ENCODE measurements at regions not wholly inside any gene's neighbourhood (a gene's known extent, or its start where the extent isn't known, plus 50 kb on each side); places are given as distances from the start of the nearest gene placed in this dataset.
"Not testable (repeated sequence)": the region's sequence is repeated elsewhere in the genome, so short reads cannot be mapped to it uniquely, and the experiment has no call there.

- no peak for DNase-seq (ENCODE audit: low read depth in 2 of 2)
Measured at GRCh38 chr7:69228212-69228811, 370.0 kb upstream of the AUTS2 start.

DNA sequence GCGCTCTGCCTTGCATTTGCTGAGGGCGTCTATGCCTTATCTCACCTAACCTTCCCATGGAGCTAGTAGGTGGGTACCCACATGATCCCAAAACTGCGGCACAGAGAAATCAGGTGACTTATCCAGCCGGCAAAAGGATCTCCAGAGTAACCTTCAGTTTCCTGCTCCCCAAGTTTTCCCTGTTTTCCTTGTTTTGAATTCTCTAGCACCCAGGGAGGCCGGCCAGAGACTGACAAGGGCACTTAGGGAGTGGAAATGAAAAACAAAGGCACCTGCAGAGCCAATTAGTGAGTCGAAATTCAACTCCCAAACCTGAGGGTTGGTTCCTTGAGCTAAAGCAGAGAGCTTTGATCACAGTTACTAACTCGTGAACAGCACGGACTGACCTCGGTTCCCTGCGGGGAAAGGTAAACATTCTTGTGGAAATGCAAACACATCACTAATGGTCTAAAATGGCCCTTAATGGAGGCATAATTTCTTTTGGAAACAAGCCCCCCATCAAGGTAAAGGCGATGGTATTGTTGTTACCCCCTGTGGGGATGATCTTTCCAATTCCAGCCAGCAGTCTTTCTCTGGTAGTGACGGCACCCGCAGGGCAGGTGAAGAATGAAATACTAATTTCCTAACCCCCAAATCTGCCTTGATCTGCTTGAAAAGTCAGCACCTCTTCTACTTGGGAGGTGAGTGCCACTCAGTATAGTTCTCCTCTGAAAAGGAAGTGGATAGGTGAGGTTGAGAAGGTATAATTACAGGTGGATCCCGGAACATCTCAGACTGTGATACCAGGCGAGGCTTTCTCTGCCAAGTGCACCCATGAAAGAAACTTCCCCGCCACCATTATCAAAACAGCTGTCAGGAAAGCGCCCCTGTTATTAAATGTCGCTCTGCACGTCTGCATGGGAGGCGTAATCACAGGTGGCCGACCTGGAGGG is 365.6 kb upstream of the AUTS2 start:
- DNase-seq (ENCODE audit: low read depth in 2 of 2) = no peak

GRCh38 chr7:69237541-69237940 is 360.7 kb upstream of the AUTS2 start:
- DNase-seq (ENCODE audit: low read depth in 2 of 2) = no peak

DNA sequence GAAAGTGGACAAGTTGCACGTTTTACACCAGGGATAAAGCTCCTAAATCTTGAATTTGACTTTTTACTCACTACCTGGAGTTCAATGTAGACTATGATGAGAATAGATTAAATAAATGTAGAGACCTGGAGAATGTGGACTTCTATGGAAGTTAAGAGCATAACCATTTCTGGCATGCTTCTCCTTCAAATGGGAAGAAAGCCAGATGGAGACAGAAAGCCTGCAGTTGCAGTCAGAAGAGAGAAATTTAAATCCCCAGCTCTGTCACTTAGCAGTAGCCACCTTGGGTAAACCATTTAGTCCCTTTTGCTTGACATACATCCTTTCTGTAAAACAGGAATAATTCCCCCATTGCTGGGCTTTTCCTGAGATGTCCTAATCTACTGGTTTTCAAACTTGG is 355.3 kb upstream of the AUTS2 start:
- DNase-seq (ENCODE audit: low read depth in 2 of 2) = no peak

- no peak for DNase-seq (ENCODE audit: low read depth in 2 of 2)
Measured at GRCh38 chr7:69244701-69245100, 353.6 kb upstream of the AUTS2 start.

DNA sequence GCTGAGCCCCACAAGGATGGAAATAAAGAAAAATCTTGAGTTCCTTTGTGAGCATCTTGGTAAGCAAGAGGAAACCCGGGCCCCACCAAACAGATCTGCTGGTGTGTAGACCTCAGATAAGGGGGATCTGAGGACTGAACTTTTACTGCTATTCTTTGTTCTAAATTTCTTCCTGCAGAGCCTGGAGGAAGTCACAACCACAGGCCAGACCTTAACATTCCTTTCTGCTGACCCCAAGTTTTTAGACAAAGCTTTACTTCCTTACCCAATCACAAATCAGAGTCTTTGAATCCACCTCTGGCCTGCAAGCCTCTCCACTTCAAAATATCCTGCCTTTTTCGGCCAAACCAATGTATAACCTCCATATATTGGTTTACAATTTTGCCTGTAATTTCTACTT is 352.6 kb upstream of the AUTS2 start:
- peak in 1 of 2 experiments; percentile 10 for DNase-seq (ENCODE audit: low read depth in 2 of 2)

DNA sequence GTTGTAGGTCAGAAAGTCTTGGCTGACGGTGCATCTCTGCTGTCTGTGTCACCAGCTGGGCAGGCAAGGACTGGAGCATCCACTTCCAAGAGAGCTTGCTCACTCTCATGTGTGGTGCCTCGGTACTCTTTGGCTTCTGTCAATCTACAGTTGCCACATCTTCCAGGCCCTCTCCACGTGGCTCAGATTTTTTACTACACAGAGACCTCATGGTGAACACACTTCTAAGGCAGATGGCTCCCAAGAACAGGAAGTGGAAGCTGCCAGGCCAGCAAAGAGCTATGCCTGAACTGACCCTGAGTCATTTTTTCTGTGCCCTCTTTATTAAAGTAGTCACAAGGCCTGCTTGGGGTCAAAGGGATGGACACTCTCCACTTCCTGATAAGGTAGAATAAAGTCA is 351.5 kb upstream of the AUTS2 start:
- no peak for DNase-seq (ENCODE audit: low read depth in 2 of 2)

GRCh38 chr7:69248382-69248828 is 349.9 kb upstream of the AUTS2 start:
- not testable (repeated sequence) for DNase-seq (ENCODE audit: low read depth in 2 of 2)

GRCh38 chr7:69250958-69251357 is 347.3 kb upstream of the AUTS2 start:
- DNase-seq (ENCODE audit: low read depth in 2 of 2) = no peak

- no peak for DNase-seq (ENCODE audit: low read depth in 2 of 2)
Measured at GRCh38 chr7:69254643-69255042, 343.6 kb upstream of the AUTS2 start.

DNA sequence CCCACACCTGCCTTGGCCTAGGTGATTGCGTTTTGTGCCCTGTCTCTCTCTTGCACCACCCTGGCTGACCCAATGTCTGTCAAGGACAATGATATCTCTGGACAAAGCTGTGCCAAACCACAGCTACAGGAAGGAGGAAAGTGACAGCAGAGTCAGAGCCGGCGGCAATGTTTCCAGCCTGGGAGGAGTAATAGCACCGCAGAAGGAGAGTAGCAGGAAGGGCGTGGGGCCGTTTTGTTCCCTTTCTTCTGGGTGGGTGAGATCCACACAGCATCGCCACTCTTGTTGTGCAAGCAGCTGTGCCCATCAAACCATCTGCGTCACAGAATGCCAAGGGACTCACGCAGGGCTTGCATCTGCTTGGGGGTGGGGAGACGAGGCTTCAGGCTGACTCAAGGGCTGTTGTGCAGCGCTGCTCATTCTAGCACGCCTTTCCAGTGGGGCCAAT is 341.6 kb upstream of the AUTS2 start:
- DNase-seq (ENCODE audit: low read depth in 2 of 2) = peak in 1 of 2 experiments; percentile 17

DNA sequence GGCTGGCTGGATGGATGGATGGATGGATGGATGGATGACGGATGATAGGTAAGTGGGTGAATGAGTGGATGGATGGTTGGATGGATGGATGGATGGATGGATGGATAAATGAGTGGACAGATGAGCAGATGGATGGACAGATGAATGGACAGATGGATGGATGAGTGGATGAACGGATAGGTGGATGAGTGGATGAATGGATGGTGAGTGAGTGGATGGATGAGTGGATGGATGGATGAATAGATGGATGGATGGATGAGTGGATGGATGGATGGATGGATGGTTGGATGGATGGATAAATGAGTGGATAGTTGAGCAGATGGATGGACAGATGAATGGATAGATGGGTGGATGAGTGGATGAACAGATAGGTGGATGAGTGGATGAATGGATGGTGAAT is 340.7 kb upstream of the AUTS2 start:
- DNase-seq (ENCODE audit: low read depth in 2 of 2) = no peak

GRCh38 chr7:69259445-69259844 is 338.8 kb upstream of the AUTS2 start:
- no peak for DNase-seq (ENCODE audit: low read depth in 2 of 2)

DNA sequence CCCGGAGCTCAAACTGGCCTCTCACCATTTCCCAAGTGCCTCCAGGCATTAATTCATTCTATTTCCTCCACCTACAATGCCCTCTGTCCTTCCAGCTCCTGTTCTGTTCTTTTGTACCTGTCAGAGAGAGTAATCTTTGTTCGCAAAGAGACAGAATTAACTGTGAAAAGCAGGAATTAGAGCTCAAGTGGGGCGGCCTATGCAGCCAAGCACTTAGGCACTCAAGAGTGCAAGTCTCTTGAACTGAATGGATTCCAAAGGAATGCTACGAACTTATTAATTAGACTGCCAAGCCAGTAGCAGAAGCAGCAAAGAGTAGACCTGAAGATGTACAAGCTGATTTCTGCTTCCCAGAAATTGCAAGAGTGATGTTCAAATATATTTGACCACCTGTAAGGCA is 338.3 kb upstream of the AUTS2 start:
- no peak for DNase-seq (ENCODE audit: low read depth in 2 of 2)

GRCh38 chr7:69263550-69263949 is 334.7 kb upstream of the AUTS2 start:
- DNase-seq (ENCODE audit: low read depth in 2 of 2) = no peak

- DNase-seq (ENCODE audit: low read depth in 2 of 2) = no peak
Measured at GRCh38 chr7:69269806-69270205, 328.5 kb upstream of the AUTS2 start.

DNA sequence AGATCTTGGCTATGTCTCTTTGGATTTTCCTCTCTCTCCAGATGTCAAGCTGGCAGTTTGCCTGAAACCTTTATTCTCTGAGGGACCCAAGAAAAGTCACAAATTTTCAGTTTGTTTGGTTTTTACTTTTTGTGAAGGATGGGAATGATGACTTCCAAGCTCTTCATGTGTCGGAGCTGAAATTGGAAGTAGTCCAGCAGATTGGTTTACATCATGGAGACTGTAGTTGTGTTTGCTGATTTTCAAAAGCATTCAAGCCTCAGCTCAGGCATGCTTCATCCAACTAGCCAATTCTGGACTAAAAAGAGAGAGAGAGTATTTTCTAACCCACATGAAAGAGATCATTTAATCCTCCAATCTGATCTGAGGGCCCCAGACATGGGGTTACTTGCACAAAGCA is 326.2 kb upstream of the AUTS2 start:
- no peak for DNase-seq (ENCODE audit: low read depth in 2 of 2)

GRCh38 chr7:69276011-69276729 is 322.1 kb upstream of the AUTS2 start:
- peak; percentile 96 for DNase-seq (ENCODE audit: low read depth in 2 of 2)

DNA sequence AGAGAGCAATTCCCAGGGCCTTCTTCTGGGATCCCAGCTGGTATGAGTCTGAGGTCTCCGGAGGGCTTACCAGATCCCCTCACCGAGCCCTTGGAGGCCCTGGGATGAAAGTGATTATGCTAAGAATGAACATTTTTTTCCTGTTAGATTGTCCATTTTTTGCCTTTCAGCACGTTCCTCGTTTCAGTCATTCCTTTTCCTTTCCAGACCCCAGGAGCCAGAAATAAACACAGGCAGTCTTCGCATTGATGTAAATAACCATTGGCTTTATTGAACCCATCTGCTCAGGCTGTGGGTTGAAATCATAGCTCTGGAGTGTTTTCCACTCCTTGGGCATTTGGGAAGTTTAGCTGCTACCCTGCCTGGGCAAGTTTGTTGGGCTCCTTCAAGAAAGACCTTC is 320.9 kb upstream of the AUTS2 start:
- peak; percentile 84 to 86 for DNase-seq (ENCODE audit: low read depth in 2 of 2)

GRCh38 chr7:69282946-69283345 is 315.3 kb upstream of the AUTS2 start:
- no peak for DNase-seq (ENCODE audit: low read depth in 2 of 2)

DNA sequence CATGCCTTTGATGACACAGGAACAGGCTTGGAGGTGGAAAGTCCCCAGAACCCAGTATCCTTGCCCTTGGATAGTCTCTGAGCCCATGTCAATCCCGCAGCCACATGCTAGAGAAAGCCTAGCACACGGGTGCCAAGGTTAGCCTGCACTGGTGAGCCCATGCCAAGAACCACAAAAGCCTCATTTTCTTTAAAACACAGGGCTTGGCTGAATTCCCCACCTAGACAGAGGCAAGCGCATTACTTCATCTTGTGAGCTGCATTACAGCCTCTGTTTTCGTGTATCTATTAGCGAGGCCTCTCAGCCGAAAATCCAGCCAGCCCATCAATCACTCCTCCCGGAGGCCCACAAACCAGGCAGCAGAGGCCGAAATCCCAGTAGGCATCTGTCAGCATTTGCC is 314.9 kb upstream of the AUTS2 start:
- peak; percentile 32 to 36 for DNase-seq (ENCODE audit: low read depth in 2 of 2)

GRCh38 chr7:69285854-69286253 is 312.4 kb upstream of the AUTS2 start:
- DNase-seq (ENCODE audit: low read depth in 2 of 2) = no peak

Measured in fibroblast of skin of left quadriceps (primary cell).